ENCODE measurements at regions not wholly inside any gene's neighbourhood (a gene's known extent, or its start where the extent isn't known, plus 50 kb on each side); places are given as distances from the start of the nearest gene placed in this dataset.
A peak's percentile ranks its signal among the peaks of the same experiment; 100 is the strongest.
"Not testable (repeated sequence)": the region's sequence is repeated elsewhere in the genome, so short reads cannot be mapped to it uniquely, and the experiment has no call there.

GRCh38 chr10:121252756-121253155, 345.5 kb downstream of the FGFR2 start:
- no peak for FAIRE-seq
- no peak for DNase-seq (ENCODE audit: low spot score in 2 of 2)

- FAIRE-seq = no peak
Measured at GRCh38 chr10:121260377-121260776, 337.9 kb downstream of the FGFR2 start.

GRCh38 chr10:121261665-121262064, 336.6 kb downstream of the FGFR2 start:
- no peak for DNase-seq (ENCODE audit: low spot score in 2 of 2)
- no peak for FAIRE-seq

More at GRCh38 chr10:121260377-121260776, 337.9 kb downstream of the FGFR2 start:
- no peak for DNase-seq (ENCODE audit: low spot score in 2 of 2)

- no peak for DNase-seq (ENCODE audit: low spot score in 2 of 2)
- FAIRE-seq = no peak
Measured at GRCh38 chr10:121262774-121263430, 335.3 kb downstream of the FGFR2 start.

- FAIRE-seq (no peak), DNase-seq (ENCODE audit: low spot score in 2 of 2) (no peak)
Measured at GRCh38 chr10:121263431-121263783, 334.8 kb downstream of the FGFR2 start.

GRCh38 chr10:121265360-121266123, 332.7 kb downstream of the FGFR2 start:
- no peak for DNase-seq (ENCODE audit: low spot score in 2 of 2)
- no peak for FAIRE-seq

GRCh38 chr10:121266370-121266769, 331.9 kb downstream of the FGFR2 start:
- DNase-seq (ENCODE audit: low spot score in 2 of 2) (no peak), FAIRE-seq (no peak)

- no peak for DNase-seq (ENCODE audit: low spot score in 2 of 2)
- FAIRE-seq = no peak
Measured at GRCh38 chr10:121267236-121268003, 330.8 kb downstream of the FGFR2 start.

- no peak for DNase-seq (ENCODE audit: low spot score in 2 of 2)
- FAIRE-seq = no peak
Measured at GRCh38 chr10:121268363-121268762, 329.9 kb downstream of the FGFR2 start.

- no peak for FAIRE-seq
- DNase-seq (ENCODE audit: low spot score in 2 of 2) = no peak
Measured at GRCh38 chr10:121268863-121269432, 329.3 kb downstream of the FGFR2 start.

- FAIRE-seq = no peak
- no peak for DNase-seq (ENCODE audit: low spot score in 2 of 2)
Measured at GRCh38 chr10:121270906-121271305, 327.3 kb downstream of the FGFR2 start.

- no peak for DNase-seq (ENCODE audit: low spot score in 2 of 2)
- no peak for FAIRE-seq
Measured at GRCh38 chr10:121276046-121276445, 322.2 kb downstream of the FGFR2 start.

GRCh38 chr10:121276822-121277221, 321.4 kb downstream of the FGFR2 start:
- FAIRE-seq (no peak), DNase-seq (ENCODE audit: low spot score in 2 of 2) (no peak)

- FAIRE-seq; DNase-seq (ENCODE audit: low spot score in 2 of 2): not testable (repeated sequence)
Measured at GRCh38 chr10:121278386-121278785, 319.9 kb downstream of the FGFR2 start.

- no peak for FAIRE-seq
- DNase-seq (ENCODE audit: low spot score in 2 of 2) = no peak
Measured at GRCh38 chr10:121281576-121281975, 316.7 kb downstream of the FGFR2 start.

- peak; percentile 23 for FAIRE-seq
- DNase-seq (ENCODE audit: low spot score in 2 of 2) = no peak
Measured at GRCh38 chr10:121282264-121282663, 316.0 kb downstream of the FGFR2 start.

GRCh38 chr10:121282797-121283515, 315.3 kb downstream of the FGFR2 start:
- no peak for FAIRE-seq
- no peak for DNase-seq (ENCODE audit: low spot score in 2 of 2)

GRCh38 chr10:121284936-121285335, 313.3 kb downstream of the FGFR2 start:
- FAIRE-seq (no peak), DNase-seq (ENCODE audit: low spot score in 2 of 2) (no peak)

GRCh38 chr10:121285406-121286196, 312.6 kb downstream of the FGFR2 start:
- FAIRE-seq (no peak), DNase-seq (ENCODE audit: low spot score in 2 of 2) (no peak)

- FAIRE-seq (no peak), DNase-seq (ENCODE audit: low spot score in 2 of 2) (no peak)
Measured at GRCh38 chr10:121288011-121288410, 310.2 kb downstream of the FGFR2 start.
